GM18519 (cell line): ENCODE measurements at regions not wholly inside any gene's neighbourhood (a gene's known extent, or its start where the extent isn't known, plus 50 kb on each side); places are given as distances from the start of the nearest gene placed in this dataset.
"Not testable (repeated sequence)": the region's sequence is repeated elsewhere in the genome, so short reads cannot be mapped to it uniquely, and the experiment has no call there.

Experiments used
- ATAC-seq: cut with Tn5 transposase; IDR thresholded peaks from one replicate; pipeline ENCODE4 v1.9.1; 2021; ENCODE audit warnings: mild to moderate bottlenecking, moderate library complexity; ENCODE audit not compliant: unreplicated experiment, low FRiP score

DNA sequence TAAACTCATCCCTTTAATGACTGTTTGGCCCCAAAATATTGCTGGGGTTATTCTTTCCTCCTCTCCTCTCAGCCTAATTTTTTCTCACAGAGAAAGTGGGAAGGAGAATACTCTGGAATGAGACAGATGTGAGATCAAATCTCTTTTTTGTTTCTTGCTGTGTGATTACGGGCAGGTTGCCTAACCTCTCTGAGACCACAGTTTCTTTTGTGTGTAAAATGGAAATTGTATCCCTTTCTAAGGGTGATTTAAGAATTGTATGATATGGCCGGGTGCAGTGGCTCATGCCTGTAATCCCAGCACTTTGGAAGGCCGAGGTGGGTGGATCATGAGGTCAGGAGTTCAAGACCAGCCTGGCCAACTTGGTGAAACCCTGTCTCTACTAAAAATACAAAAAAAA, 111.5 kb upstream of the MRPS22 start:
- not testable (repeated sequence) for ATAC-seq

DNA sequence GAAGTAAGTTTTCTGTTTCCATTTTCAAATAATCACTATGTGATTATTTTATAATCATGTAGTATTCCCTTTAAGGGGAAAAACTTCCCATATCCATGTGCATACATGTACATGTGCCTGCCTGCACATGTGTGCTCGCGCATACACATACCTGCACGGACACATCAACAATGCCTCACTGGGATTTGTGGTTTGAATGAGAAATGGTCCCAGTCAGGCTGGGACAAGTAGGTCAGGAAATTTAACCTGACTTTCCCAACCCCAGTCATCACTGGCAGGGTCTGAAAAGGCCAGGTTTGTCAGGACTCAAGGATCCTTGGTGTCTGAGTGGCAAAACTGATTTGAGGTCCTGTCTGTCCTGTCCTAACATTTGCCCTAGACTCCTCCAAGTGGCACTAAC, 109.3 kb upstream of the MRPS22 start:
- ATAC-seq, result no peak

DNA sequence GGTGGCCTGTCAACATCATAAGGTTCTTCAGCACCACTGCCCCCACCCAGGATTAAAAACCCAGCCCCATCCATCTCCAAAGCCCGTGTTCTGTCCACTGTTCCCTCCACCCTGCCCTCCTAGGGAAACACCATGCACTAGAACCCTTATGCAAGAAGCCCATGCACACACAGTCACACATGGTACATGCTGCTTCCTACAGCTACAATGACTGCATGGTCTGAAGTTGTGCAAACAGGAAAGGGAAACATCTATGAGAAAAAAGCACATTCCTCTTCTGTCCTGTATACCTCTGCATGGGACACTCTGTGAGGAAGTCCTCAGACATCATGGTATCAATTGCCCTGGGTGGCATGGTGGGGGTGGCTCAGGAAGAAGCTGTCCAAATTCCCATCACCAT, 108.6 kb upstream of the MRPS22 start:
- ATAC-seq, result no peak

DNA sequence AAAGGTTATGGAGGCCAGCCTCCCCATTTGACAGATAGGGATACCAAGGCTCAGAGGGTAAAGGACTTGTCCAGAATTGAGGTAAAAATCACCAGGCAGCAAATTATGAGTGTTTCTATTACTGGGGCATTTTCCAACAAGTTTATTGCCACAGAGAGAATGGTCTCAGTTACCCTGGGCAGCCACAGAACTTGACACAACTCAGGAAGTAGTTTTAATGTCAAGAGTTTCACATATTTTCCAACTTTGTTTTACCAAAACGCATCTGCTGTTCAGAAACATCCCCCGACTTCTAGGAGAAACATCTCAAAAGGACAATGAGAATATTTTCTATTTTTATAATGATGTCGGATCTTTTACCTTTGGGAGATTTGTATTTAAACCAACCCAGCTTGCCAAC, 107.5 kb upstream of the MRPS22 start:
- no peak for ATAC-seq

DNA sequence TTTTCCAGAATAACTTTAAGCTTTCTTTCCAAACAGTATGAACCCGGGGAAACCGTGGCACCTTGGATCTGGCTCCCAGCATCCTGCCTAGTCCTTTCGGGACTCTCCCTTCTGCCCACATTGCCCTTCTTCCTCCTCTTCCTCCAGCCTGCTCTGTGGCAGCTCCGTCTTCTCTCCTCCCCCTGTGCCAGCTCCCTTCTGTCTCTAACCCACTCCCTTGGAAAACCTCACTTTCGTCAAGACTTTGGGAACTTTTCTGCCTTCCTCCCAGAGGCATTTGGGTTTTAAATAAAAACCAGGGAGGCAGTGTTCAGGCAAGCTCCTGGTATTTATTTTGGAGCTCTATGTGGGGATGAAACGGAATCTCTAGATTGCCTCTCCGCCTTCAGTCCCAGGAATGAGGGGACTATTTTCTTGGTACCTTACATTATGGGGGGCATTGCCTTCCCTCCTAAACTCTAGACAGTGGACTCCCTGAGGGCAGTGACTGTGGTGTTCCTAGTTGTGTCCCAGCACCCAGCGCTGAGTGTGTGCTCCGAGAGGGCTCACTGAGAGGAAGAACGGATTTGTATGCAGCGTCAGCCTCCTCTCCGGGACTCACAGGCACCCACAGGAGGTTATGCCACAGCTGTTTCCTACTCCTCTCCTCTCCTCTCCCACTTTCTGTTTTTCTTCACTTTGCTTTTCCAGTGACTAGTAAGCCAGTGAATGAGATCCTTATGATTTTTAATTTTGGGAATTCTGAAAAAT, 105.4 kb upstream of the MRPS22 start:
- no peak for ATAC-seq

DNA sequence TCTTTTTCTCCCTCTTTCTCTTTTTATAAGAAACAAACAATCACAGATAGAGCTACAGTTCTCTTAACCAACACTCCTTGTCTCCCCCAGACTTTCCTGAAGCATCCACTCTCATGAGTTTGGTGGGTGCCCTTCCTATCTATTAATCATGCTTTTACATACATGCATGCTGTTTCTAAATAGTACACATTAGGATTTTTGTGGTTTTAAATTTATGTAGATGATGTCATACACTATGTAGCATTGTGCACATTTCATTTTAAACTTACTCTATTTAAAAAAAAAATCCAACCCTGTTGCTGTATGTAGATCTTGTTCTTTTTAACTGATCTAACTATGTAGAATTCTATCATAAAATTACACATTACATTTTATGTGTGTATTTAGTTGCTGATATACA, 104.3 kb upstream of the MRPS22 start:
- ATAC-seq, result no peak

DNA sequence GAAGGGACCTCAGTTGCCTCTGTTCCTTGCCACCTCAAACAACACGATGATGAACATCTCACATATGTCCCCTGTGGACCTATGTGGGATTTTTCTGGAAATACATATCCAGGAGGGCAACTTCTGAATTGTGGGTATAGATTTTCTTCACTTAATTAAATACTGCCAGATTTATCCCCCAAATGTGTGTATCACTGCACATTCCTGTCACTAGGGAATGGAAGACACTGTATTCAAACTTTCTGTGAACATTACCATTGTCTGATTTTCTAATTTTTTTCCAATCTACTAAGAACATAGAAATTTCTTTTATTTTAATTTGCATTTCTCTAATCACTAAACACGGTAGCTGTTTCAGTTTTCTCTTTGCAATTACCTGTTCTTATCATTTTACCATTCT, 102.0 kb upstream of the MRPS22 start:
- ATAC-seq, result no peak

DNA sequence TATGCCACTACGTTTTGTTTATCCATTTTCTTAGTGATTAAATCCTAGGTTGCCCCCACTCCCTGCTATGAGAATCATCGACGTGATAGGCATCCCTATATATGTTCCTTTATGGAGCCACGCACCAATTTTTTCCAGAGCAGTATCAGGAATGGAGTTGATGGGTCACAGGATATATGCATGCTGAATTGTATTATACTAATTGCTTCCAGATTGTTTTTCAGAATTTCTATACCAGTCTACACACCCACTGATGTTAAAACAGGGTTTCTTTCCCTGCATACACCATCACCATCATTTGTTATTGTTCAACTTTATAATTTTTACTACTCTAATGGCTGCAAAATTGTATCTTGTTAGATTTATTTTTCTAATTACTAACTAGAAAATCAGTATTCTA, 100.1 kb upstream of the MRPS22 start:
- no peak for ATAC-seq

DNA sequence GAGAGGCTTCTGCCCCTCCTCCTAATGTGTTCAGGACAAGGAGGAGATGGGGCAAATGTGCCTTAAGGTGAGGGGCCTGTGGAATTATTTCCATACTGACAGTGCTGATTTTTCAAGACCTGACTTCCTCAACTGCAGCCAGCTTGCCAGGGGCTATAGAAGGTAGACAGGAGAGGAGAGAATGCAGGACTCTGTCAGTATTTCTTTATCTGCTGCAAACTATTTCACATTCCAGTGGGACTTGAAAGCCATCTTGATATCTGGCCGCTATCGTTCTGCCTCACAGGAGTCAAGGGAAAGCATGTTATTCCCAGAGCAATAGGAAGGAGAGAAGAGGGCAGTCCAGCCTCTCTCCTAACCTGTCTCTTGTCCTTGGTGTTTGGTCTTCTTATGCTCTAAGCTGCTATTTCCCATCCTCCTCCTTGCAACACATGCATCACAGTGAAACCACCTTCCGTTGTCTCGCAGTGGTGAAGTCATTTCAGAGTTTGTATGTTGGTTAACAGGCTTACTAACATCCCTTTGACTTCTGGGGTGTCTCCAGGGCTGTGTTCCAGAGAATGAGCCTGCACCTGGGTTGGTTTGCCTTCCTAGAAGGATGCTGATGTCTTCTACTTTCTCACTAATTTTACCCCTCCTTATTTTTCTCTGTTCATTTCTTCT, 95.1 kb upstream of the MRPS22 start:
- ATAC-seq, result no peak

DNA sequence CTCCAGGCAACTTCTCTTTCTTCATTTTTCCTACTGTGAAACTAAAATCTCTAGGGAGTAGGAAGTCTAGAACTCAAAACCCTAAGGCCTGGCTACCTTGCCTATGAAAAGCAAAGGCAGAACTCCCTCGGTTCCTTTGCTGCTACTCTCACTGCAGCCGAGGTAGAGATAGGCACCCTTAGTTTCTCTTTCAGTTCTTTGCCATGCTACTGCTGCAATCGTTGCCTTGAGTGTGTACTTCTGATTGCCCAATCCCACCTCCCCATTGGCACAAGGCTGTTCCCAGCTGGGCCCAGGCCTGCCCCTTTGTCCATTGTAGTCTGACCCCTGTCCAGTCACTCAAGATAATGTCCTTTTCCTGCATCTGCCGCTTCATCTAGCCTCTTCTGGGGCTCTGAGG, 92.3 kb upstream of the MRPS22 start:
- ATAC-seq, result no peak

DNA sequence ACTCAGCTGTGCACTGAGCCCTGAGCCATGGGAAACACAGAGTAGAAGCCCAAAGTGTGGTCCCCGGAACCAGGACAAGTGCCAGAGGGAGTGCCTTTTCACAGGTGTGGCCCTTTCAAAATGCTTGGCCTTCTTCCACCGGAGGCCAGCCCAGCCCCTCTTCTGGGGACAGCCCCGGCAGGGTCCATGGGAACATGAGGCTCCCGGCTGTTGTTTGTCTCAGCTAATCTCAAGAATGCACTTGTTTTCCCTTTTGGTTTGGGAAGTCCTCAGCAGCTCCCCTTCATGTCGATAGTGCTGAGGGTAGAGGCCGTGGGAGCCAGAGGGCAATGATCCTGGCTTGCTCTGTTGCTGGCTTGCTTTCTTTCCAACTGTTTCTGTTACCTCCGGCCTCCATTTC, 91.1 kb upstream of the MRPS22 start:
- no peak for ATAC-seq

DNA sequence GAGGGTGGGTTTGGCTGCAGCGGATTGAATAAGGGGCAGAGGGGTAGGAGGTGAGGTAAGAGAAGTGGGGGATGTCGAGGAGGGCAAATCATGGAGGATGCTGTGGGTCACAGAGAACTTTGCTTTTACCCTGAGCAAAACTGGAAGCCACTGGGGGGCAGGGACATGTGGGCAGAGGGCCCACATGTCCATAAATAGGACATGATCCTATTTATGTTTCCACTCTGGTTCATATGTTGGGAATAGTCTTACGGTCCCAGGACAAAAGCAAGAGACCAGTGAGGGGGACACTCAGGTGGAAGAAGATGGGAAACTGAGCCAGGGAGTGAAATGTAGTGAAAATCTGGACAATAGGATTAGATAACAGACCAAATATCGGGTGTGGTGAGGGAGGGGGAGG, 85.5 kb upstream of the MRPS22 start:
- no peak for ATAC-seq

DNA sequence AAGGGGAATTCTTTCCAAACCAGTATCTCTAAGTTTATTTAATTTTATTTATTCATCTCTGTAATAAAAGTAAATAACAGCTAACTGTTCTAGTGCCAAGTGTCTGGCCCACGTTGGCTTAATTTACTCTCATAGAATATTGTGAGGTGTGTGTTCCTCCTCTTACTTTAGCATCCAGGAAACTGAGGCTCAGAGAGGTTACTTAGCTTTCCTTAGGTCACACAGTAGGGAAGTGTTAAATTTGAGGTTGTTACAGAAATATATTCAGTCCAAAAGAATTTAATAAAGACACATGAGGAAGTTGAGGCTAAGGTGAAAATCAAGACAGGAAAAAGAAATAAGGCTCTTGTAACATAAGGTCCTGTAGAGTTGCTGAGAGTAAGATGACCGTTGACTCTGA, 84.4 kb upstream of the MRPS22 start:
- ATAC-seq, result no peak

DNA sequence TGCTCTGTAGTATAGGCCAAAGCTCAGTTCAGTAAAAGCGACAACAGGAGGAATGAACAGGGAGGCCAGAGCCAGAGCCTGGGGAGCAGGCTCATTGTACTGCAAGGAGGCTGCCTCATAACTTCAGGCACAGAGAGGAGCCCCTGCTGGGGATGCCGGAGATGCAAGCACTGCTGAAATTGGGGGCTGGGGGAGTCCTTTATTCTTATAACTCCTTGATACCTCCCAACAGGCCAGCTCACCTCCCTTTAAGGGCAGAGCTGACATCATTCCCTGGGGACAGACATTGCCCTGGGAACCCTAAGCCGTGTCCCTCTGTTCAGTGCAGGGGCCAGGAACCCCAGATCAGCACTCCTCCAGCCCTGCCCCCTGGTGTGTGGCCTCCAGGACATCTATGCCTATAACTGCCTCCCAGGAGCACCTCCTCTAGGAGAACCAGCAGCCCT, 83.8 kb upstream of the MRPS22 start:
- ATAC-seq, result no peak

DNA sequence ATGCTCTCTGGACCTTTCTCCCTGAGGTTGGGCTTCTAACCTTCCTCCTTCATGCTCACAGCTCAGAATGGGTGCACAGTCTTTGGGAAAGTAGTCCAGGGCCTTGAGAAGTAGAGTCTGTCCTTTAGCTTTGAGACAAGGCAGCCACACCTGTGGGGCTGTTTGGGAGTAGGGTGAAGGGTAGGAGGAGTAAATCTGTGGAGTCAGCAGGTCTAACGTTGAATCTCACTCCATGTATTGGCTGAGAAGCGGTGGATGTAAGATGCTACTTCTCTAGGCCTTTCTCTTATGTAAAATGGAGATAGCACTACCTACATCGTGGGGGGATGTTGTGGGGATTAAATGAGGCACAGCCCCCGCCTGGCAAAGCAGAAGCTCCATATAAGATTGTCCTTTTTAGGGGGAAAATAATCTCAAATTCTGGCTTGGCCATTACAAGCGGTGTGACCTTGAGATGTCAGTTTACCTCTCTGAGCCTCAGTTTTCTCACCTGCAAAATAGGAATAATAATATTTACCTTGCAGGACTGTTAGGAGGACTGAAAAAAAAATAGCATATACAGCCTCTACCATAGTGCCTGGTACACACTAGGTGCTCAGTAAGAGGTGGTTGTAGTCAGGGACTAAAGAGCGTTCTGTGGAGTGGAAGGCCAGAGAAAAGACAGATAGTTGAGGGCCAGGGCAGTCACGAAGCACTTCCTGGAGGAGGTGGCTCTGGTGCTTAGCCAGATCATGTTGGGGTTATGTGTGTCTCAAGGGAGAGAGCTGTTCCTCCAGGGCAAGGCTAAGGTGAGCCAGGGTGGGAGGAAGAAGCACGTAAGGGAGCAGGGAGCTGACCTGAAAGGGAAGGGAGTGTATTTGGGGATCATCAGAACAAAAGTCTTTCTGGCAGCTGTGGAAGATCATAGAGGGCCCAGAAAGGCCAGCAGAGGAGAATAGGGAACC, 82.8 kb upstream of the MRPS22 start:
- no peak for ATAC-seq

DNA sequence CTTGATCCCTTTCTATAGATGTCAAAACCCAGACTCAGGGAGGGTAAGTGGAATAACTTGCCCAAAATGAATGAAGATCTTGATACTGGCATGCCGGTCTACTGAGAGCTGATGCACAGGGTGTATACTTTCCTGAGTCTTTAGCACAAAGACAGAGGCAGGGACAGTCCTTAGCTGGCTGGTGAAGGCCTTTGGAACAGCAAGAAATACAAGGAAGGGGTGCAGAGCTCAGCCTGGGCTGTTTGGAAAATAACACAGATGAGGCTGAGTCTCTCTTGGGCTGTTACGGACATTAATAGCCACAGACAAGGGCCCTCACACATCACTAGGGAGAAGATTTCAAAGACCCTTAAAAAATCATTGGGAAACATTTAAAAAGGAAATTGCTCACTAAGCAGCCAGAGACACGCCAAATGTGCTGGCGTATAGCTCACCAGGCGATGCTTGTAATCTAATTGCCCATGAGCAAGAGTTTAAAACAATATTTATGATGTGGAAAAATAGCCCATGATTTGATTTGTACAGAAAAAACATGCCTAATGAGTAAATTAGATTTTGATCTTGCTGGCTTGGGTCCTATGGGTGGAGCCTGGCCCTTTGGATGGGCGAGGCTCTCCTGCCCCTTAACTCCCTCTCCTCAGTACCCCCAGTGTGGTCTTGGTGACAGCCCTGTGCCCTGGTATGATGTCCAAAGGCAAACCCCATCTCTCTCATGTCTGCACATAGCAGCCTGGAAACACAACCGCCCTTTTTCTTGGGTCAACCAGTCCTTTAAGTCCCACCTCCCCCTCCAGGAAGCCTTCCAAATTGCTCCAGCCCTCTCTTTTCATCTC, 81.8 kb upstream of the MRPS22 start:
- ATAC-seq, result no peak

DNA sequence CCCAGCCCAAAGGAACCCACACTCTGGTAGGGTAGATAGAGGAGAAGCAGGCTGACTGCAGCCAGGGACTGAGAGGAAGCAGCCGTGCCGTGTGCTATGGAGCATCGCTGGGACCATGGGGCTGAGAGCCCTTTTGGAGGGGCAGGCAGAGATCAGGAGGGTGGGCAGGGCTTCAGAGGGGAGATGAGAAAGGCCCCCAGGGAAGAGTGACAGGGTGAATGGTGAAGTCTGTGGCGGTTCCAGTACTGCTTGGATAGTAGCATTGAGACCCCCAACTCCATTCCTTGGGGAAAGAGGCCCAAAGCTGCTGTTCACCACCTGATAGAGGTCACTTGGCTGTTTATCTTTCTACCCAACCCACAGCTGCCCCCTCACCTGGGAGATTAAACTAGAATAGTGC, 80.0 kb upstream of the MRPS22 start:
- ATAC-seq, result no peak

DNA sequence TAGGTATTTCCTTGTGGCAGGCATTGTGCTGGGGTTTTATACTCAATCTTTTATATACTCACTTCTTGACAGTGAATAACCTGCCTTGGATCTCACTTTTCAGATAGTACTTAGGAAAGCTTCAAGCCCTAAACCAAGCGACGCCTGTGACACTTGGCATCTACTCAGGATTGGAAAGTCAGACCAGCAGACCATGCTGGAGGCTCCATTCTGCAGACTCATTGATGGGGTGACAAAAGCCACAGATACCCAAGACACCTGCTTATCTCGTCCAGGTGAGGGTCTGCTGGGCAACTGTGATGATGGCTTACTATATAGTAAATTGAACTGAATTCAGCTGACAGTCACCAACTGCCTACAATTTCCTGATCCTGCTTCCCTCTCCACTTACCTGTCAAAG, 79.4 kb upstream of the MRPS22 start:
- ATAC-seq, result no peak

DNA sequence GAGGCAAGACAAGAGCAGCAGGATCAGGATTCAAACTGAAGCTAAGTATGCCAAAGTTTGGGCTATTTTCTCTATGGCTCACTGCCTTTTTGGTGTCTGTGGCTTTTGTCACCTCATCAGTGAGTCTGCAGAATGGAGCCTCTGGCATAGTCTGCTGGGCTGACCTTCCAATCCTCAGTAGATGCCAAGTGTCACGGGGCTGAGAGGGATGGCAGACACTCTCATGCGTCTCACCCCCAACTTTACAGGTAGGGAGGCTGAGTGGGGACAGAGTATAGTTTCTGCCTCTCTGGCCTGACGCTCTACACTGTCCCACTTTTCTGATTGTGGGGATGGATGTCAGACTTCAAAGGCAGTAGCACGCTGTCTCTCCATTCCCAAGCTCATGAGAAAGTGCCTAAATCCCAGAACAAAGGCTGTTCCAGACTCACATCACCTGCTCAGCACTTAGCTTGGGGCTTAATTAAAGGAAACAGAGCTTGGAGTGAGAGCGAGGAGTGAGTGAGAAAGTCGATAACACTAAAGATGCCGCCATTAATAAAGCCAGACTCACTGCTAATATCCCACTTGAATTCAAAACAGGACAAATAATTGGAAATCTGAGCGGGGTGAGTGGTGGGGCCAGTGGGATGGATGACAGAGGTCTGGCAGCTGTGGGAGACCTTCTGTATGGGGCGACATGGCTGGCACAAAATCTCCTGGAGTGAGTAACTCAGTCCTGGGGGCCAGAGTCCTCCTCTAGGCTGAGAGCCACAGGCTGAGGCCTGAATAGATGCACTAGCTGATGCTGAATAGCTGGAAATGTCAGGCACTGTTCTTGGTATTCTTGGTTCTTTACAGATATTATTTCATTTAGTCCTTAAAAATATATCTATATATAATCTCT, 78.4 kb upstream of the MRPS22 start:
- no peak for ATAC-seq
